ENCODE measurements at regions not wholly inside any gene's neighbourhood (a gene's known extent, or its start where the extent isn't known, plus 50 kb on each side); places are given as distances from the start of the nearest gene placed in this dataset.
A peak's percentile ranks its signal among the peaks of the same experiment; 100 is the strongest.

GRCh38 chr1:234765672-234766071 lies 155.7 kb upstream of the IRF2BP2 start (continued):
- TF ChIP-seq RBM39 (IDR thresholded peaks at IDR 0.05; ENCODE audit: low read depth, low read length, poor library complexity, severe bottlenecking) (no peak), CEBPG (CRISPR knock-in tag; IDR thresholded peaks at IDR 0.05) (0 out of 2 replicates have a peak, but pooled peaks have one; percentile 31), ARHGAP35 (CRISPR knock-in tag; IDR thresholded peaks at IDR 0.05; ENCODE audit: borderline replicate concordance) (no peak)

- Histone ChIP-seq H2AFZ (ENCODE audit: low read length) (no peak overlapping the region), H3K9me3 (ENCODE audit: low read length) (no peaks in the 10 kb centered on the region), H3K4me2 (ENCODE audit: low read depth, low read length) (no peak overlapping the region), H3K9ac (ENCODE audit: insufficient read depth, low read depth, low read length) (no peak overlapping the region), H3K79me2 (ENCODE audit: insufficient read depth, low read length) (no peaks in the 10 kb centered on the region), H3K27me3 (ENCODE audit: control insufficient read depth in 1 of 2, insufficient read depth in 2 of 2, low read length in 2 of 2) (no peaks in the 10 kb centered on the region), H4K20me1 (ENCODE audit: insufficient read depth, low read length) (no peaks in the 10 kb centered on the region), H3K4me1 (ENCODE audit: insufficient read depth, low read length) (peaks cover 88% of the 10 kb centered on the region), H3K4me3 (replicated peaks in 1 of 3; ENCODE audit: insufficient read depth in 1 of 3, low read depth in 2 of 3, low read length in 3 of 3) (no peak overlapping the region), H3K36me3 (replicated peaks in 1 of 2; ENCODE audit: control insufficient read depth in 1 of 2, insufficient read depth in 2 of 2, low read length in 2 of 2) (no peaks in the 10 kb centered on the region; a peak in 1 of 5 replicates), H3K27ac (ENCODE audit: extremely low read length, insufficient read depth, low read length) (no peak overlapping the region)
- POLR2A ChIA-PET, result interaction anchor here (8.4 to 9.3 kb wide), 2 partner anchors 39 to 47 kb away, joined by 84 to 97 read pairs; no protein-coding TSS in a partner anchor
- ATAC-seq (no peak), FAIRE-seq (no peak), DNase-seq (ENCODE audit: low spot score) (no peak)
- WGBS (ENCODE audit: low lambda C conversion rate), result 95% methylated on average over 4 of the region's 4 CpGs
- intact Hi-C loops (cut with micrococcal nuclease; ENCODE audit: unreplicated experiment), result no loop called here
- CTCF ChIA-PET (ENCODE audit: low intra/inter-chr PET ratio, low total read pairs), result no interaction called here
- BruUV-seq (replicated peaks), result no TSS peak
- in situ Hi-C loops (cut with HindIII; ENCODE audit: extremely low pct_ligation_motif_present, low pct_unique_long_range_greater_than_20kb), result no loop called here
- TF ChIP-seq HOXA7 (CRISPR knock-in tag; IDR thresholded peaks at IDR 0.05), result no peak
- TF ChIP-seq REPIN1 (CRISPR knock-in tag; IDR thresholded peaks at IDR 0.05; ENCODE audit: borderline replicate concordance, low read depth), result no peak
- no peak for TF ChIP-seq MTA3 (CRISPR knock-in tag; IDR thresholded peaks at IDR 0.05)
- TF ChIP-seq ZNF609 (CRISPR knock-in tag; IDR thresholded peaks at IDR 0.05; ENCODE audit: borderline replicate concordance), result no peak
- TF ChIP-seq ZNF841 (CRISPR knock-in tag; IDR thresholded peaks at IDR 0.05; ENCODE audit: borderline replicate concordance), result no peak
- TF ChIP-seq CHCHD3 (CRISPR knock-in tag; IDR thresholded peaks at IDR 0.05), result no peak
- TF ChIP-seq ZNF280D (CRISPR knock-in tag; IDR thresholded peaks at IDR 0.05), result no peak
- no peak for TF ChIP-seq ARID5B (CRISPR knock-in tag; IDR thresholded peaks at IDR 0.05)
These were observed 155.2 kb upstream of the IRF2BP2 start for GRCh38 chr1:234765181-234765580.
